ENCODE measurements at regions not wholly inside any gene's neighbourhood (a gene's known extent, or its start where the extent isn't known, plus 50 kb on each side); places are given as distances from the start of the nearest gene placed in this dataset.

GRCh38 chr3:110868106-110868505 lies 203.5 kb upstream of the NECTIN3 start:
- no peaks in the 10 kb centered on the region for H3K27me3 ChIP-seq (ENCODE audit: low read depth)
- intact Hi-C loops (cut with micrococcal nuclease) = no loop called here
- TF ChIP-seq CTCF (IDR thresholded peaks at IDR 0.05; ENCODE audit: borderline replicate concordance) = no peak
- H3K4me3 ChIP-seq = no peak overlapping the region
- H3K4me1 ChIP-seq = no peaks in the 10 kb centered on the region
- H3K9me3 ChIP-seq (replicated peaks) = peaks cover 4% of the 10 kb centered on the region
- no peak overlapping the region for H3K27ac ChIP-seq (replicated peaks)
- DNase-seq = no peak
- H3K36me3 ChIP-seq = no peaks in the 10 kb centered on the region

DNA sequence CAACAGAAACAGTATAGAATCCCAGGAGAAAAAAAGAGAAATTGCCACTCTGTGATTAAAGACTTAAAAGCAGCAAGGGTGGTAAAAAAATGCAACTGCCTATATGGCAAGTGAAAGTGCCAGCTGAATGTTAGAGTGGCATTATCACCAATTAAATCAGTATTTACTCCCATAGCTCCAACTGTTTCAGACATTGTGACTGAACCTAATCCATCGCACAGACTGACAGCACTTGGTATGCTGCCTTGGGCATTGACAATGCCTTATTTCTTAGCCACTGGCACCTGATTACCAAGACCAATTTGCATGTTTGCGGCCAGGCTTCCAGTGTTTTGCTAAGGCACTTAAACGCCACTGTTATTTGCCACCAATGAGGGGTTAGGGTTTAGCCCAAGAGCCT lies 201.9 kb upstream of the NECTIN3 start:
- Histone ChIP-seq H3K4me1 (no peaks in the 10 kb centered on the region), H3K27ac (replicated peaks) (no peak overlapping the region), H3K36me3 (no peaks in the 10 kb centered on the region), H3K9me3 (replicated peaks) (peaks cover 16% of the 10 kb centered on the region), H3K27me3 (ENCODE audit: low read depth) (no peaks in the 10 kb centered on the region), H3K4me3 (no peak overlapping the region)
- intact Hi-C loops (cut with micrococcal nuclease) = no loop called here
- TF ChIP-seq CTCF (IDR thresholded peaks at IDR 0.05; ENCODE audit: borderline replicate concordance) = no peak
- no peak for DNase-seq

DNA sequence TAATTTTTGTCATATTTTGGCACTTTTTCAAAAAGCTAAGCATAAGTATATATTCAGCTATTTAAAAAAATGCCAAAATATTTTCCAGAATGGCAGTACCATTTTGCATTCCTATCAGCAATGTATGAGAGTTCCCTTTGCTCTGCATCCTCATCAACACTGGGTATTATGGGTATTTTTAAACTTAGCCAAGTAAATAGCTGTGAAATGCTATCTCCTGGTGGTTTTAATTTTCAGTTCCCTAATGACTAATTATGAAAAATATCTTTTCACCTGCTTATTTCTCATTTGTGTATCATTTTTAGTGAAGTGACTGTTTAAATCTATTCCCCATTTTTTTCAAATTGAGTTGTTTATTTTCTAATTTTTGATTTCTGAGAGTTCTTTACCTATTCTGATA lies 199.7 kb upstream of the NECTIN3 start:
- intact Hi-C loops (cut with micrococcal nuclease) = no loop called here
- no peak for DNase-seq
- TF ChIP-seq CTCF (IDR thresholded peaks at IDR 0.05; ENCODE audit: borderline replicate concordance) = no peak
- no peaks in the 10 kb centered on the region for H3K27me3 ChIP-seq (ENCODE audit: low read depth)
- no peak overlapping the region for H3K4me3 ChIP-seq
- peaks cover 18% of the 10 kb centered on the region for H3K9me3 ChIP-seq (replicated peaks)
- H3K27ac ChIP-seq (replicated peaks) = no peak overlapping the region
- H3K36me3 ChIP-seq = no peaks in the 10 kb centered on the region
- H3K4me1 ChIP-seq = no peaks in the 10 kb centered on the region

- Histone ChIP-seq H3K9me3 (replicated peaks) (peaks cover 12% of the 10 kb centered on the region), H3K36me3 (no peaks in the 10 kb centered on the region), H3K27ac (replicated peaks) (no peak overlapping the region), H3K4me3 (no peak overlapping the region), H3K27me3 (ENCODE audit: low read depth) (no peaks in the 10 kb centered on the region), H3K4me1 (no peaks in the 10 kb centered on the region)
- no peak for TF ChIP-seq CTCF (IDR thresholded peaks at IDR 0.05; ENCODE audit: borderline replicate concordance)
- no peak for DNase-seq
- intact Hi-C loops (cut with micrococcal nuclease) = no loop called here
These were observed 192.9 kb upstream of the NECTIN3 start for GRCh38 chr3:110878692-110879091.

GRCh38 chr3:110881069-110881468 lies 190.5 kb upstream of the NECTIN3 start:
- H3K9me3 ChIP-seq (replicated peaks) = no peaks in the 10 kb centered on the region
- DNase-seq = peak; percentile 22
- no peak for TF ChIP-seq CTCF (IDR thresholded peaks at IDR 0.05; ENCODE audit: borderline replicate concordance)

More at GRCh38 chr3:110881069-110881468, 190.5 kb upstream of the NECTIN3 start:
- H3K4me1 ChIP-seq = no peaks in the 10 kb centered on the region
- H3K27me3 ChIP-seq (ENCODE audit: low read depth) = no peaks in the 10 kb centered on the region
- no peak overlapping the region for H3K4me3 ChIP-seq
- intact Hi-C loops (cut with micrococcal nuclease) = no loop called here
- H3K27ac ChIP-seq (replicated peaks) = no peak overlapping the region
- H3K36me3 ChIP-seq = no peaks in the 10 kb centered on the region
